H1 (cell line): ENCODE measurements at regions not wholly inside any gene's neighbourhood (a gene's known extent, or its start where the extent isn't known, plus 50 kb on each side); places are given as distances from the start of the nearest gene placed in this dataset.

Experiments used
- CTCF ChIA-PET: fragments of 300-600 bp; sonication (Branson Sonifier 250); formaldehyde crosslinking; loops from one replicate; lab custom pipeline; 2021; ENCODE audit not compliant: partially characterized antibody; lab: Charles Lee
- POLR2A ChIA-PET: fragments of 300-600 bp; sonication (Branson Sonifier 250); formaldehyde crosslinking; loops from one replicate; lab custom pipeline; 2021; ENCODE audit warnings: inconsistent platforms; ENCODE audit not compliant: partially characterized antibody; lab: Charles Lee
- DNase-seq, 2 experiments: peaks; one replicate each; pipeline versions ENCODE4 v3.0.0 to v3.0.0-alpha.2; 2010 to 2022; ENCODE audit warnings: low spot score in 2 of 2, low read depth in 1 of 2, mixed read lengths in 1 of 2
- FAIRE-seq: peaks from 2 replicates; lab custom pipeline; 2011; peaks lifted over from hg19 to GRCh38; lab: Jason Lieb, UNC
- H2AFZ ChIP-seq: 2 replicates; pipeline ENCODE4 v1.8.1; 2012; ENCODE audit warnings: low read length, inconsistent platforms
- H2AK5ac ChIP-seq: 2 replicates; pipeline ENCODE4 v1.6.1; 2013; ENCODE audit warnings: low read depth, low read length
- H2BK120ac ChIP-seq: replicated peaks from 2 replicates; pipeline ENCODE3; 2013; ENCODE audit warnings: low read depth, low read length, inconsistent platforms
- H2BK12ac ChIP-seq: 2 replicates; pipeline ENCODE4 v1.6.1; 2013; ENCODE audit warnings: low read depth, low read length
- H2BK15ac ChIP-seq: 2 replicates; pipeline ENCODE4 v1.6.1; 2013; ENCODE audit warnings: low read length
- H2BK20ac ChIP-seq: 2 replicates; pipeline ENCODE4 v1.6.1; 2013; ENCODE audit warnings: low read length
- H2BK5ac ChIP-seq: 2 replicates; pipeline ENCODE4 v1.6.1; 2013; ENCODE audit warnings: low read depth, low read length
- H3K14ac ChIP-seq: 2 replicates; pipeline ENCODE4 v1.6.1; 2013; ENCODE audit warnings: inconsistent platforms; ENCODE audit not compliant: insufficient read length
- H3K18ac ChIP-seq: 2 replicates; pipeline ENCODE4 v1.6.1; 2013; ENCODE audit warnings: low read length; ENCODE audit errors: extremely low read depth
- H3K23ac ChIP-seq: 2 replicates; pipeline ENCODE4 v1.6.1; 2013; ENCODE audit warnings: inconsistent platforms; ENCODE audit not compliant: insufficient read length
- H3K23me2 ChIP-seq: 2 replicates; pipeline ENCODE4 v1.6.1; 2013; ENCODE audit warnings: low read depth, low read length
- H3K27ac ChIP-seq: 2 replicates; pipeline ENCODE4 v1.6.1; 2011; ENCODE audit warnings: low read depth, low read length, inconsistent platforms
- H3K27me3 ChIP-seq, 4 experiments: replicated peaks in 1 of 4; 1 replicate in 1 of 4; 2 replicates in 3 of 4; pipeline versions ENCODE4 v1.6.1 to v1.8.1; 2011 to 2013; ENCODE audit warnings: low read length in 3 of 4, mild to moderate bottlenecking in 3 of 4, inconsistent platforms in 2 of 4, mixed read lengths in 2 of 4, moderate library complexity in 1 of 4; ENCODE audit not compliant: control insufficient read depth in 3 of 4, insufficient read depth in 3 of 4; ENCODE audit errors: extremely low read depth in 1 of 4
- H3K36me3 ChIP-seq, 4 experiments: 2 replicates each; pipeline versions ENCODE4 v1.6.1 to v1.8.1; 2011 to 2013; ENCODE audit warnings: mild to moderate bottlenecking in 4 of 4, low read length in 3 of 4, moderate library complexity in 2 of 4, control low read depth in 1 of 4, inconsistent platforms in 1 of 4; ENCODE audit not compliant: insufficient read depth in 4 of 4, control insufficient read depth in 2 of 4
- H3K4ac ChIP-seq: replicated peaks from 2 replicates; pipeline ENCODE3; 2013; ENCODE audit warnings: low read length, low read depth, mixed read lengths, inconsistent platforms; ENCODE audit not compliant: insufficient read length
- H3K4me1 ChIP-seq, 4 experiments: replicated peaks in 1 of 4; 1 replicate in 1 of 4; 2 replicates in 3 of 4; pipeline versions ENCODE4 v1.6.1 to v1.8.1; 2011 to 2013; ENCODE audit warnings: low read length in 3 of 4, inconsistent platforms in 2 of 4, mixed read lengths in 1 of 4; ENCODE audit not compliant: insufficient read depth in 4 of 4, control insufficient read depth in 3 of 4
- H3K4me2 ChIP-seq, 2 experiments: 2 replicates each; pipeline versions ENCODE4 v1.6.1 to v1.8.1; 2011 to 2013; ENCODE audit warnings: low read depth in 2 of 2, low read length in 2 of 2, control low read depth in 1 of 2, inconsistent platforms in 1 of 2, mild to moderate bottlenecking in 1 of 2; ENCODE audit not compliant: insufficient read depth in 1 of 2
- H3K4me3 ChIP-seq, 4 experiments: fragments of 200-600, 300-600 bp in 1 of 4; sonication (generic), shearing (Covaris generic), sonication (Bioruptor Twin) in 1 of 4; 2 replicates each; pipeline versions ENCODE4 v1.5.1 to v1.8.1; 2011 to 2016; ENCODE audit warnings: low read length in 4 of 4, low read depth in 3 of 4, control low read depth in 2 of 4, inconsistent platforms in 2 of 4, mild to moderate bottlenecking in 2 of 4, mixed read lengths in 1 of 4, moderate library complexity in 1 of 4; ENCODE audit not compliant: insufficient read depth in 2 of 4; ENCODE audit errors: extremely low read depth in 1 of 4
- H3K56ac ChIP-seq: replicated peaks from 2 replicates; pipeline ENCODE3; 2013; ENCODE audit warnings: low read depth, mild to moderate bottlenecking, mixed read lengths, low read length, inconsistent platforms; ENCODE audit not compliant: insufficient read length
- H3K79me1 ChIP-seq: 2 replicates; pipeline ENCODE4 v1.6.1; 2013; ENCODE audit warnings: low read depth, low read length, control low read depth
- H3K79me2 ChIP-seq, 2 experiments: 2 replicates each; pipeline versions ENCODE4 v1.6.1 to v1.8.1; 2012 to 2013; ENCODE audit warnings: low read length in 2 of 2, mild to moderate bottlenecking in 2 of 2, inconsistent platforms in 1 of 2; ENCODE audit not compliant: insufficient read depth in 2 of 2, control insufficient read depth in 1 of 2
- H3K9ac ChIP-seq, 4 experiments: replicated peaks in 1 of 4; 1 replicate in 1 of 4; 2 replicates in 3 of 4; pipeline versions ENCODE4 v1.6.1 to v1.8.1; 2011 to 2013; ENCODE audit warnings: low read depth in 3 of 4, low read length in 3 of 4, control low read depth in 2 of 4, mild to moderate bottlenecking in 2 of 4, moderate library complexity in 2 of 4, inconsistent platforms in 1 of 4; ENCODE audit errors: extremely low read depth in 1 of 4
- H3K9me3 ChIP-seq, 2 experiments: 2 replicates each; pipeline versions ENCODE4 v1.6.1 to v1.8.1; 2012 to 2013; ENCODE audit warnings: mild to moderate bottlenecking in 2 of 2, moderate library complexity in 2 of 2, control low read depth in 1 of 2, inconsistent platforms in 1 of 2, low read depth in 1 of 2, low read length in 1 of 2, mixed read lengths in 1 of 2; ENCODE audit not compliant: insufficient read depth in 2 of 2
- H4K20me1 ChIP-seq, 2 experiments: replicated peaks in 1 of 2; 2 replicates each; pipeline versions ENCODE3 to v1.8.1; 2011 to 2013; ENCODE audit warnings: inconsistent platforms in 2 of 2, low read length in 2 of 2, mild to moderate bottlenecking in 1 of 2; ENCODE audit not compliant: insufficient read depth in 2 of 2, control insufficient read depth in 1 of 2
- H4K5ac ChIP-seq: 2 replicates; pipeline ENCODE4 v1.6.1; 2013; ENCODE audit warnings: low read length, low read depth, mixed read lengths, inconsistent platforms; ENCODE audit not compliant: insufficient read length
- H4K8ac ChIP-seq: 2 replicates; pipeline ENCODE4 v1.8.0; 2013; ENCODE audit warnings: mild to moderate bottlenecking, moderate library complexity, low read length, inconsistent platforms; ENCODE audit not compliant: insufficient read depth; ENCODE audit errors: extremely low read depth
- H4K91ac ChIP-seq: replicated peaks from 2 replicates; pipeline ENCODE3; 2013; ENCODE audit warnings: low read length, mixed read lengths, inconsistent platforms; ENCODE audit not compliant: insufficient read length
- CBX5 ChIP-seq: fragments of 300-800, 300-1000 bp; sonication (generic); IDR thresholded peaks from 2 replicates; pipeline ENCODE4 v1.7.1; 2016; ENCODE audit warnings: antibody characterized with exemption, low read length, low read depth
- HDAC6 ChIP-seq: IDR thresholded peaks from one replicate; pipeline ENCODE4 v1.7.1; 2012; ENCODE audit warnings: low read depth, mild to moderate bottlenecking, inconsistent platforms, low read length, moderate library complexity
- JUND ChIP-seq: IDR thresholded peaks from 2 replicates; pipeline ENCODE4 v1.6.1; 2011; ENCODE audit warnings: mild to moderate bottlenecking, improper control_type of control experiment, low read length
- KDM1A ChIP-seq: fragments of 200-600, 300-600 bp; sonication (generic); IDR thresholded peaks from 2 replicates; pipeline ENCODE4 v1.7.1; 2016; ENCODE audit warnings: mild to moderate bottlenecking, low read length, borderline replicate concordance
- NANOG ChIP-seq: IDR thresholded peaks from 2 replicates; pipeline ENCODE4 v1.6.1; 2011; ENCODE audit warnings: low read length, low read depth, mild to moderate bottlenecking, inconsistent platforms; ENCODE audit not compliant: insufficient read depth, poor library complexity, severe bottlenecking
- POLR2A ChIP-seq, 2 experiments: IDR thresholded peaks; 1 replicate in 1 of 2; 2 replicates in 1 of 2; pipeline ENCODE4 v1.6.1; 2011; ENCODE audit warnings: low read depth in 2 of 2, low read length in 2 of 2, mild to moderate bottlenecking in 2 of 2; ENCODE audit errors: control extremely low read depth in 1 of 2
- POU5F1 ChIP-seq: IDR thresholded peaks from 2 replicates; pipeline ENCODE4 v1.6.1; 2011; ENCODE audit warnings: low read depth, mild to moderate bottlenecking, low read length, moderate library complexity
- RFX5 ChIP-seq: IDR thresholded peaks from 2 replicates; pipeline ENCODE4 v1.6.1; 2011; ENCODE audit warnings: low read depth, low read length, improper control_type of control experiment, borderline replicate concordance
- SAP30 ChIP-seq: fragments of 300-600 bp; sonication (generic); IDR thresholded peaks from 2 replicates; pipeline ENCODE4 v1.7.1; 2012; ENCODE audit warnings: low read length, moderate library complexity, mild to moderate bottlenecking, inconsistent platforms; ENCODE audit not compliant: insufficient read depth, insufficient replicate concordance
- SP1 ChIP-seq: IDR thresholded peaks from 2 replicates; pipeline ENCODE4 v1.6.1; 2011; ENCODE audit warnings: low read depth, low read length
- WGBS, 2 experiments: shearing (Covaris generic) in 1 of 2; methylation state at CpG; one replicate each; pipeline versions ENCODE4 v1.1.6 to v1.1.7; 2013 to 2015; ENCODE audit warnings: low lambda C conversion rate in 2 of 2, mixed read lengths in 2 of 2, inconsistent platforms in 1 of 2, low coverage in 1 of 2, missing lambda C conversion rate in 1 of 2; ENCODE audit not compliant: insufficient replicate concordance in 2 of 2, insufficient coverage in 1 of 2, insufficient read length in 1 of 2; ENCODE audit errors: extremely low coverage in 1 of 2, missing lambda C conversion rate in 1 of 2; 5-methylcytosine and 5-hydroxymethylcytosine counted together
- TF ChIP-seq, protein P1 (sequence below): IDR thresholded peaks from 2 replicates; pipeline ENCODE4 v1.6.1; 2012; ENCODE audit warnings: low read length, inconsistent platforms

DNA sequence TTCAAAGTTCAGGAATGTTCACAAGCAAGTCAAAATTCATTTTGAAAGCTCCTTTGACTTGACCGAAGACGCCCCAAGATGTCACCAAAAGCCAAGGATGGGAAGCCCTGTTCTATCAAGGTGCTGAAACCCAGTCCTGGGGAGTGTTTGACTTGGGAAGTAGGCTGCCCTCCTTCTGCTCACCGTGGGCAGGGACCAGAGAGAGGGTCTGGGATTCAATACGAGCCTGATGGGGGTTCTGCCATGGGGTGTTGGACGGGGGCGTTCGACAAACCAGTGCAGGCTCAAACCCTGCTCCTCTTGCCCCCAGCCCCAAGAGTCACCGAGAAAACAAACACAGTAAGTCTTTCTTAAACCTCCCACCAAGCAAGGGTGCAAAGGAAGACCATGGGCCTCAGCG lies 150.1 kb upstream of the DIO3 start:
- H3K79me2 ChIP-seq, result no peaks in the 10 kb centered on the region
- no peak for DNase-seq
- CTCF ChIA-PET, result interaction anchor here (0.8 to 1.7 kb wide), 2 partner anchors 14 to 16 kb away, joined by 3 read pairs; no protein-coding TSS in a partner anchor

More for the DNA sequence above, 150.1 kb upstream of the DIO3 start:
- Histone ChIP-seq H2AK5ac (no peak overlapping the region), H3K4me1 (no peaks in the 10 kb centered on the region; a peak in 1 of 7 replicates), H4K20me1 (no peaks in the 10 kb centered on the region), H2BK12ac (no peak overlapping the region), H3K18ac (no peak overlapping the region), H3K4me2 (no peak overlapping the region), H4K5ac (no peak overlapping the region), H2BK20ac (no peak overlapping the region), H3K9me3 (no peaks in the 10 kb centered on the region)
- POLR2A ChIA-PET, result no interaction called here
- TF ChIP-seq NANOG (no peak), SAP30 (no peak), POU5F1 (no peak), CBX5 (no peak), HDAC6 (no peak), KDM1A (no peak), SP1 (no peak), JUND (no peak), POLR2A (IDR thresholded peaks at IDR 0.05; ENCODE audit: control extremely low read depth in 1 of 2, low read depth in 2 of 2, low read length in 2 of 2) (no peak), RFX5 (no peak)
- TF ChIP-seq, protein P1, sequence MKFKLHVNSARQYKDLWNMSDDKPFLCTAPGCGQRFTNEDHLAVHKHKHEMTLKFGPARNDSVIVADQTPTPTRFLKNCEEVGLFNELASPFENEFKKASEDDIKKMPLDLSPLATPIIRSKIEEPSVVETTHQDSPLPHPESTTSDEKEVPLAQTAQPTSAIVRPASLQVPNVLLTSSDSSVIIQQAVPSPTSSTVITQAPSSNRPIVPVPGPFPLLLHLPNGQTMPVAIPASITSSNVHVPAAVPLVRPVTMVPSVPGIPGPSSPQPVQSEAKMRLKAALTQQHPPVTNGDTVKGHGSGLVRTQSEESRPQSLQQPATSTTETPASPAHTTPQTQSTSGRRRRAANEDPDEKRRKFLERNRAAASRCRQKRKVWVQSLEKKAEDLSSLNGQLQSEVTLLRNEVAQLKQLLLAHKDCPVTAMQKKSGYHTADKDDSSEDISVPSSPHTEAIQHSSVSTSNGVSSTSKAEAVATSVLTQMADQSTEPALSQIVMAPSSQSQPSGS, result no peak
- TF ChIP-seq, all 59 proteins: peak for 0
- no peaks in the 10 kb centered on the region for H3K79me1 ChIP-seq
- no peaks in the 10 kb centered on the region for H3K23me2 ChIP-seq
- no peak overlapping the region for H2BK5ac ChIP-seq
- no peak overlapping the region for H4K91ac ChIP-seq
- H3K27me3 ChIP-seq, result 0 out of 7 replicates have a peak, but pooled peaks cover 0 to 2% (median 0%) of the 10 kb centered on the region in 4 experiments
- 92% methylated on average over 9 of the region's 9 CpGs; no CpG with 5 or more reads in 1 of the 2 experiments for WGBS, 2 experiments
- no peak overlapping the region for H3K14ac ChIP-seq
- no peak overlapping the region for H2AFZ ChIP-seq
- H3K56ac ChIP-seq, result no peak overlapping the region
- H3K36me3 ChIP-seq, result no peaks in the 10 kb centered on the region
- H3K9ac ChIP-seq, result no peak overlapping the region
- no peak overlapping the region for H2BK15ac ChIP-seq
- H3K4me3 ChIP-seq, result no peak overlapping the region
- H4K8ac ChIP-seq, result no peak overlapping the region
- no peak overlapping the region for H2BK120ac ChIP-seq
- H3K27ac ChIP-seq, result no peak overlapping the region
- H3K23ac ChIP-seq, result no peak overlapping the region
- H3K4ac ChIP-seq, result no peak overlapping the region
- no peak for FAIRE-seq
